ENCODE measurements at regions not wholly inside any gene's neighbourhood (a gene's known extent, or its start where the extent isn't known, plus 50 kb on each side); places are given as distances from the start of the nearest gene placed in this dataset.

GRCh38 chr5:89277816-89278215 lies 394.8 kb upstream of the MEF2C start:
- no peak for TF ChIP-seq CTCF (IDR thresholded peaks at IDR 0.05)
- no peak for TF ChIP-seq POLR2A (IDR thresholded peaks at IDR 0.05)
